Esophagus squamous epithelium (tissue), 5 donors: ENCODE measurements at regions not wholly inside any gene's neighbourhood (a gene's known extent, or its start where the extent isn't known, plus 50 kb on each side); places are given as distances from the start of the nearest gene placed in this dataset.

ENCODE experiments used
- DNase-seq: peaks from one replicate; lab custom pipeline; 2025; lab: John Stamatoyannopoulos, UW
- H3K27ac ChIP-seq, 4 donors: fragments of 200-600 bp; sonication (generic); one replicate each; pipeline ENCODE4 v1.5.1; 2016 to 2019; ENCODE audit warnings: mild to moderate bottlenecking in 1 of 4
- H3K27me3 ChIP-seq, 4 donors: fragments of 200-600 bp; sonication (generic); 1 replicate in 3 of 4; 2 replicates in 1 of 4; pipeline versions ENCODE4 v1.5.1 to v1.6.0; 2017 to 2021; ENCODE audit warnings: antibody characterized with exemption in 1 of 4
- H3K36me3 ChIP-seq, 3 donors: fragments of 200-600 bp; sonication (generic); one replicate each; pipeline ENCODE4 v1.5.1; 2016 to 2019
- H3K4me1 ChIP-seq, 3 donors: fragments of 200-600 bp; sonication (generic); one replicate each; pipeline ENCODE4 v1.5.1; 2017 to 2019
- H3K4me3 ChIP-seq, 4 donors: fragments of 200-600 bp; sonication (generic); 1 replicate in 3 of 4; 2 replicates in 1 of 4; pipeline ENCODE4 v1.5.1; 2016 to 2019; ENCODE audit warnings: mild to moderate bottlenecking in 2 of 4, moderate library complexity in 1 of 4
- H3K9me3 ChIP-seq, 3 donors: fragments of 200-600 bp; sonication (generic); one replicate each; pipeline ENCODE4 v1.5.1; 2016 to 2019
- POLR2A ChIP-seq, 4 donors: fragments of 450-650 bp; IDR thresholded peaks; one replicate each; pipeline ENCODE4 v1.6.1; 2017; ENCODE audit warnings: antibody characterized with exemption in 4 of 4, mild to moderate bottlenecking in 4 of 4, moderate library complexity in 3 of 4
- WGBS, 2 donors: methylation state at CpG; one replicate each; pipeline ENCODE4 v1.1.5; 2018; 5-methylcytosine and 5-hydroxymethylcytosine counted together
- intact Hi-C: fragments of 100-400 bp; cut with DNase I; formaldehyde crosslinking; loops from one replicate; pipeline ENCODE4 v1.15.0; 2022
- TF ChIP-seq, protein P1 (sequence below), 6 experiments: fragments of 450-650 bp in 4 of 6; fragments of 200-600 bp in 2 of 6; sonication (generic) in 2 of 6; IDR thresholded peaks; one replicate each; pipeline ENCODE4 v1.5.1; 2016 to 2019; ENCODE audit warnings: antibody characterized with exemption in 6 of 6, mild to moderate bottlenecking in 4 of 6, moderate library complexity in 4 of 6
- donor health status: DM: yes; HTN: yes; CAD: no.

DNA sequence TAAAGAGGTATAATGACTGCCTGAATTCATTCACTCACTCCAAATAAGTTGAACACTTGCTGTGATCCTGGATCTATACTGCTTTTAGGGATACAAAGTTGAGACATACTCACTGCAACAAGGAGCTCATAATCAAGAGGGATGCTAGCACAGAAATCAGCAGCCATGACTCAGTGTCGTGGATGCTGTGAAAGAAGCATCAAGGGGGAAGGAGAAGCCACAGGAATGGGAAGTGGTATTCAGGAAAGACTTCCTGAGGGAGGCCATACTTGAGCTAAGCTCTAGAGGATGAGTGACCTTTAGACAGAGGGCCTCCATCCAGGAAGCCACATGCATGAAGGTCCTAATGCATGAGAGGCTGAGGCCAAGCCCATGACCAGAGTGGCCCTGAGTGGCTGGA is 245.7 kb upstream of the RORA start:
- intact Hi-C loops, result no loop called here
- no peak for DNase-seq
- Histone ChIP-seq H3K4me3 (no peak overlapping the region), H3K27me3 (peaks cover 0 to 16% (median 0%) of the 10 kb centered on the region in 4 donors), H3K4me1 (no peaks in the 10 kb centered on the region), H3K9me3 (no peaks in the 10 kb centered on the region), H3K36me3 (no peaks in the 10 kb centered on the region), H3K27ac (no peak overlapping the region)
- TF ChIP-seq, protein P1, sequence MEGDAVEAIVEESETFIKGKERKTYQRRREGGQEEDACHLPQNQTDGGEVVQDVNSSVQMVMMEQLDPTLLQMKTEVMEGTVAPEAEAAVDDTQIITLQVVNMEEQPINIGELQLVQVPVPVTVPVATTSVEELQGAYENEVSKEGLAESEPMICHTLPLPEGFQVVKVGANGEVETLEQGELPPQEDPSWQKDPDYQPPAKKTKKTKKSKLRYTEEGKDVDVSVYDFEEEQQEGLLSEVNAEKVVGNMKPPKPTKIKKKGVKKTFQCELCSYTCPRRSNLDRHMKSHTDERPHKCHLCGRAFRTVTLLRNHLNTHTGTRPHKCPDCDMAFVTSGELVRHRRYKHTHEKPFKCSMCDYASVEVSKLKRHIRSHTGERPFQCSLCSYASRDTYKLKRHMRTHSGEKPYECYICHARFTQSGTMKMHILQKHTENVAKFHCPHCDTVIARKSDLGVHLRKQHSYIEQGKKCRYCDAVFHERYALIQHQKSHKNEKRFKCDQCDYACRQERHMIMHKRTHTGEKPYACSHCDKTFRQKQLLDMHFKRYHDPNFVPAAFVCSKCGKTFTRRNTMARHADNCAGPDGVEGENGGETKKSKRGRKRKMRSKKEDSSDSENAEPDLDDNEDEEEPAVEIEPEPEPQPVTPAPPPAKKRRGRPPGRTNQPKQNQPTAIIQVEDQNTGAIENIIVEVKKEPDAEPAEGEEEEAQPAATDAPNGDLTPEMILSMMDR (IDR thresholded peaks at IDR 0.05), result no peak
- TF ChIP-seq POLR2A (IDR thresholded peaks at IDR 0.05), result no peak
- WGBS, 2 donors, result 54% methylated on average over 1 of the region's 1 CpG; no CpG with 5 or more reads in 1 of the 2 donors

DNA sequence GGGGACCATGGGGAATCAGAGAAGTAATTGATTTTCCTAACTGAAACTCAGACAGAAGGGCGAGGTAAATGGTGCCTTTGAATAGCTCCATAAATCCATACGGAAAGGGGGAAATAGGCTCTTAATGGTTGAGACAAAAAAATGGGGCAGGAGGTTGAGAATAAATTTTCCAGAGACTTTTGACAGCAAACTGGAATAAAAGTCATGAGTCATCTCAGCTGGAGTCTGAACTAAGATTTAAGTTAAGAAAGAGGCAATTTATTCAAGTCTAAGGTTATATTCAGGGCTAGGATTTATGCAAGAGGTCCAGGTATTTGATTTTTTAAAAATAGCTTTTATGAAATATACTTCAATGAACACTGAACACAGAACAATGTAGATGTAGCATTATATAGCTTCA is 238.7 kb upstream of the RORA start:
- DNase-seq, result no peak
- Histone ChIP-seq H3K4me3 (no peak overlapping the region), H3K27me3 (peaks cover 0 to 8% (median 0%) of the 10 kb centered on the region in 4 donors), H3K9me3 (no peaks in the 10 kb centered on the region), H3K27ac (no peak overlapping the region), H3K36me3 (no peaks in the 10 kb centered on the region), H3K4me1 (no peaks in the 10 kb centered on the region)
- intact Hi-C loops, result no loop called here
- TF ChIP-seq, protein P1 (IDR thresholded peaks at IDR 0.05), result no peak
- TF ChIP-seq POLR2A (IDR thresholded peaks at IDR 0.05), result no peak
- 60 to 74% methylated on average over 2 of the region's 2 CpGs for WGBS, 2 donors

DNA sequence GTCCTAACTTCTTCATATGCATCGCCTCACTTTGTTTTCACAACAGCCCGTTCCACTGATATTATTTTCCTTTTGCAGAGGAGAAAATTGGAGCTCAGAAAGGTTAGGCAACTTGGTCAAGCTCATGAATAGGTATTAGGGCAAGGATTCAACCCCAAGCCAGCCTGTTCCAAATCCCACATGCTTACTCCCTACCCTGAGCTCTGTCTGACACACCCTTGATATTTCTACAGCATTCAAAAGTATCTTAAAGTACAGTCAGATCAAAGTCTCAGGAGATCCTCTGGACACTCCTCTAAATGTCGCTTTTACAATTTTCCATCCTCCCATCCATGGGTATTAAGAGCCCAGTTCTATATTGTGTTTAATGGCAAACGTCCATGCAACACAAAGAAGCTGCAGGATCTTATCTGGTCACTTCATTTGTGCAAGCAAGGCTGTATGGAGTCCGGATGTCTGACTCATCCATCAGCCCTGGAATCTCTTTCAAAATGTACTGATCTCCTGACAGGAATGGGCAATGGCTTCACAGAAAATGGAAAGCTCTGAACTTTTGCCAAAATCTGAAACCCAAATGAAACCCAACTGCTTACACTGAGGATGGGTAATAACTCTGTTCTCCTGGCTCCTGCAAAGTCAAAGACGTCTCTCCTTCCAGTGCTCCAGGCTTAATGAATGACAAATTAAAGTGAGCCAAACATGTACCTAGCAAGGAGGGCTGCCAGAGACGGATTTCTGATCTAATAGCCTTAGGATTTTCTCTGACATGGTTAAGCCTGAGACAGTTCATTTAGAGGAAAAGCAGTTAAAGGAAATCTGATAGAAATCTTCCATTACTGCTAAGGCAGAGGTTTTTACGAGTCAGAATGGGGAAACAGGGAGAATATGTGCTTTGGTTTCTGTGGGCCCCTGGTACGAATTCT is 230.9 kb upstream of the RORA start:
- Histone ChIP-seq H3K4me1 (peaks cover 0 to 11% (median 0%) of the 10 kb centered on the region in 3 donors), H3K27me3 (peaks cover 0 to 3% (median 0%) of the 10 kb centered on the region in 4 donors), H3K36me3 (no peaks in the 10 kb centered on the region), H3K9me3 (no peaks in the 10 kb centered on the region), H3K4me3 (no peak overlapping the region), H3K27ac (no peak overlapping the region)
- intact Hi-C loops, result no loop called here
- no peak for TF ChIP-seq POLR2A (IDR thresholded peaks at IDR 0.05)
- TF ChIP-seq, protein P1 (IDR thresholded peaks at IDR 0.05), result no peak
- DNase-seq, result no peak
- WGBS, 2 donors, result 26 to 42% methylated on average over 8 to 9 of the region's 9 CpGs

DNA sequence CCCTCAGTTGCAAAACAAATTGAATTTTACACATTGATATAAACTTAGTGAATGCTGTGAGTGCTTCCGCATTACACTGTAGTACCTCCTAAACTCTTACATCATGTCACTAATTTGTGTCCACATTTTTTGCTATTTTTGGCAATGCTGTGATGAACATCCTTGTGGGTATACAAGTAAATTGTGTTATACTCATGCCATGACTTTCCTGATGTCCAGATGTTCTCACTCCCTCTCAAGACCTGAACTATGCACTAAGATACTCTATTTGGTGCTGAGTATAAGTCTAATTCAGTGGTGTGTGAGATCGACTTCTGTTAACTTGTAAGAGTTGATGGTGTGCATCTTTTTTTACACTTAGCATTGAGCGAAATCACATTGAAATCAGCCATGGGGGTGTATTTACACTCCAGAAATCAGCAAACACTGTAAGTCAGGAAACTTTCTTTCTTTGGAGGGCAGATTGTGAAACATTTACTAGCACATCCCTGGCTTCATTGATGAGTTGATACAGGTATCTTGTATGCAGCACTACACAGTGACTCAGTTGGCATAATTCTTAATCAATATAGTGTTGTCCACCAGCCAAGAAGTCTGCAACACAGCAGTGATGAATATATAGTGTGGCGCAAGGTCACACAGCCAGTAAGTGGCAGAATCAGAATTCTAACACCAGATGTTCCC is 228.1 kb upstream of the RORA start:
- Histone ChIP-seq H3K27me3 (no peaks in the 10 kb centered on the region), H3K4me1 (peaks cover 0 to 11% (median 0%) of the 10 kb centered on the region in 3 donors), H3K36me3 (no peaks in the 10 kb centered on the region), H3K4me3 (no peak overlapping the region), H3K9me3 (no peaks in the 10 kb centered on the region), H3K27ac (no peak overlapping the region)
- intact Hi-C loops, result no loop called here
- TF ChIP-seq POLR2A (IDR thresholded peaks at IDR 0.05), result no peak
- TF ChIP-seq, protein P1 (IDR thresholded peaks at IDR 0.05), result no peak
- no peak for DNase-seq
- 92 to 94% methylated on average over 4 of the region's 4 CpGs for WGBS, 2 donors

DNA sequence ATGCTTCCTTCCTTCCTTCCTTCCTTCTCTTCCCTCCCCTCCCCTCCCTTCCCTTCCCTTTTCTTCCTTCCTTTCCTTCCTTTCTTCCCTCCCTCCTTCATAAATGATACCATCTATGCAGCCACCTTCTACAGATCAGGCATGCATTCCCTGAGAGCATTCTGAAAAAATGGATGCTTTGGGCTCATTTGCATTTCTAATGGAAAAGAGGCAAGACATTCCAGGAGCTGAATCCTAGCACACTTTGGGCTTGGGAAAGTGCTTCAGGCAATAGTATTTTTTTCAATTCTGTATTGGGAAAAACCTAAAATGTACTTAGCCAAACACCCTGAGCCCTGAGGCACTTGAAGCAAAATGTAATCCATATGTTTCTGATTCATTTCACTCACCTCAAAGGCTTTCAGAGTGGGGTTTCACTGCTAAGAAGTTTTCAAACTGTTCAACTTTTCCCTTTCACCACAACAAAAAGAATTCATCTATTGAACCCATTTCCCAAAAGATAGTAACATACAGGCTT is 220.1 kb upstream of the RORA start:
- Histone ChIP-seq H3K36me3 (no peaks in the 10 kb centered on the region), H3K4me3 (no peak overlapping the region), H3K27ac (no peak overlapping the region), H3K9me3 (no peaks in the 10 kb centered on the region), H3K27me3 (no peaks in the 10 kb centered on the region), H3K4me1 (no peaks in the 10 kb centered on the region)
- no peak for TF ChIP-seq POLR2A (IDR thresholded peaks at IDR 0.05)
- TF ChIP-seq, protein P1 (IDR thresholded peaks at IDR 0.05), result no peak
- DNase-seq, result no peak
- intact Hi-C loops, result no loop called here
